Stimulated activated CD4-positive, alpha-beta T cell treated with anti-CD3 and anti-CD28 coated beads, Interleukin-1b, Interleukin-23, amount 100 ng/mL, for 1 hour (primary cell): ENCODE measurements at regions not wholly inside any gene's neighbourhood (a gene's known extent, or its start where the extent isn't known, plus 50 kb on each side); places are given as distances from the start of the nearest gene placed in this dataset.
"Not testable (repeated sequence)": the region's sequence is repeated elsewhere in the genome, so short reads cannot be mapped to it uniquely, and the experiment has no call there.

Experiments used
- DNase-seq, 2 donors: peaks; one replicate each; pipeline ENCODE4 v3.0.0-alpha.2; 2020; ENCODE audit warnings: low read depth in 2 of 2

GRCh38 chr20:52438326-52438963, 246.9 kb upstream of the ZFP64 start:
- no peak for DNase-seq

GRCh38 chr20:52434453-52434852, 242.9 kb upstream of the ZFP64 start:
- no peak for DNase-seq

- DNase-seq, result no peak
Measured at GRCh38 chr20:52434041-52434425, 242.5 kb upstream of the ZFP64 start.

GRCh38 chr20:52433326-52434040, 241.9 kb upstream of the ZFP64 start:
- DNase-seq, result no peak

- no peak for DNase-seq
Measured at GRCh38 chr20:52432740-52433139, 241.2 kb upstream of the ZFP64 start.

- no peak for DNase-seq
Measured at GRCh38 chr20:52429029-52429428, 237.4 kb upstream of the ZFP64 start.

- DNase-seq, result no peak
Measured at GRCh38 chr20:52427960-52428359, 236.4 kb upstream of the ZFP64 start.

- no peak for DNase-seq
Measured at GRCh38 chr20:52426856-52427255, 235.3 kb upstream of the ZFP64 start.

- no peak for DNase-seq
Measured at GRCh38 chr20:52425701-52426100, 234.1 kb upstream of the ZFP64 start.

GRCh38 chr20:52425253-52425652, 233.7 kb upstream of the ZFP64 start:
- no peak for DNase-seq

GRCh38 chr20:52424357-52424942, 232.9 kb upstream of the ZFP64 start:
- not testable (repeated sequence) for DNase-seq

- DNase-seq, result not testable (repeated sequence)
Measured at GRCh38 chr20:52423536-52424140, 232.1 kb upstream of the ZFP64 start.

- DNase-seq, result no peak
Measured at GRCh38 chr20:52422574-52423336, 231.2 kb upstream of the ZFP64 start.

- no peak for DNase-seq
Measured at GRCh38 chr20:52420805-52421204, 229.2 kb upstream of the ZFP64 start.

GRCh38 chr20:52419205-52419604, 227.6 kb upstream of the ZFP64 start:
- DNase-seq, result no peak

- no peak for DNase-seq
Measured at GRCh38 chr20:52416953-52417352, 225.4 kb upstream of the ZFP64 start.

- no peak for DNase-seq
Measured at GRCh38 chr20:52411611-52412010, 220.0 kb upstream of the ZFP64 start.

- no peak for DNase-seq
Measured at GRCh38 chr20:52410731-52411234, 219.2 kb upstream of the ZFP64 start.

GRCh38 chr20:52410182-52410647, 218.6 kb upstream of the ZFP64 start:
- DNase-seq, result peak in 1 of 2 donors; percentile 33

- DNase-seq, result no peak
Measured at GRCh38 chr20:52405986-52406385, 214.4 kb upstream of the ZFP64 start.

- no peak for DNase-seq
Measured at GRCh38 chr20:52405417-52405816, 213.8 kb upstream of the ZFP64 start.

GRCh38 chr20:52404671-52405070, 213.1 kb upstream of the ZFP64 start:
- DNase-seq, result no peak
